ENCODE measurements at regions not wholly inside any gene's neighbourhood (a gene's known extent, or its start where the extent isn't known, plus 50 kb on each side); places are given as distances from the start of the nearest gene placed in this dataset.

DNA sequence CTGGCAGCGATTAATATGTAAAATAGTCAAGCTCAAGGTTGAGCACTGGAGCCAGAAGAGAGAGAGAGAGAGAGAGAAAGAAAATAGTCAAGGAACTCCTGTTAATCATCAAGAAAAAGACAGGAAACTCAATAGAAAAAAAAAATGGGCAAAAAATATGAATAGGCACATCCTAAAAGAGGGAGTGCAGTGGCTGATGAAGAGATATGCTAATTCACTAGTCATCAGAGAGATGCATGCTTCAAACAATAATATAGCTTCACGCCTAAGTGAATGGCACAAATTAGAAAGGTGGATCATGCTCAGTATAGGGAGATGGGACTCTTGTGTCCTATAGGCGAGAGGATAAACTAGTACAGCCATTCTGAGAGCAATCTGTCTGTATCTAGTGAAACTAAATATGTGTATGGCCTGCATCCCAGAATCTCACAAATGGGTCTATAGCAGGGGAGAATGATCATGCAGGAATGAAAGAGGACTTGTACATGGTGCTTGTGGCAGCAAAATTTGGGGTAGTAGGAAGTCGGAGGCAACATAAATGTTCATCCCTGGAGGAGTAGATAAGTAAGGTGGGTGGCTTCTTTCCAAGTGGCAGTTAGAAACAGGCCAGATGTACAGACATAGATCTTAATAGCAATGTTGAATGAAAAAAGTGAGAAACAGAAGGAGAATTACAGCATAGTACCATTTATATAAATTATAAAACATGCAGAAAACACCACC, 176.8 kb downstream of the VEGFA start:
- no peak for DNase-seq

DNA sequence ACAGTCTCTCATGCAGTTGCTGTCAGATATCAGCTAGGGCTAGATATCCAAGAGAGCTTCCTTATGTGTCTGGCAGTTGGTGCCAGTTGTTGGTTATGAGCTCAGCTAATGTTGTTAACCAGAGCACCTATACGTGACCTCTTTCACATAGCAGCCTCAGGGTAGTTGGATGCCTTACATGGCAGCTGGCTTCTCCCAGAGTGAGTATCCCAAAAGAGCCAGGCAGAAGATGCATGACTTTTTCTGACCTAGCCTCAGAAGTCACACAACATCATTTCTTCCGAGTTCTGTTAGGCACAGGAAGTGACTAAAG, 175.7 kb downstream of the VEGFA start:
- DNase-seq: no peak

DNA sequence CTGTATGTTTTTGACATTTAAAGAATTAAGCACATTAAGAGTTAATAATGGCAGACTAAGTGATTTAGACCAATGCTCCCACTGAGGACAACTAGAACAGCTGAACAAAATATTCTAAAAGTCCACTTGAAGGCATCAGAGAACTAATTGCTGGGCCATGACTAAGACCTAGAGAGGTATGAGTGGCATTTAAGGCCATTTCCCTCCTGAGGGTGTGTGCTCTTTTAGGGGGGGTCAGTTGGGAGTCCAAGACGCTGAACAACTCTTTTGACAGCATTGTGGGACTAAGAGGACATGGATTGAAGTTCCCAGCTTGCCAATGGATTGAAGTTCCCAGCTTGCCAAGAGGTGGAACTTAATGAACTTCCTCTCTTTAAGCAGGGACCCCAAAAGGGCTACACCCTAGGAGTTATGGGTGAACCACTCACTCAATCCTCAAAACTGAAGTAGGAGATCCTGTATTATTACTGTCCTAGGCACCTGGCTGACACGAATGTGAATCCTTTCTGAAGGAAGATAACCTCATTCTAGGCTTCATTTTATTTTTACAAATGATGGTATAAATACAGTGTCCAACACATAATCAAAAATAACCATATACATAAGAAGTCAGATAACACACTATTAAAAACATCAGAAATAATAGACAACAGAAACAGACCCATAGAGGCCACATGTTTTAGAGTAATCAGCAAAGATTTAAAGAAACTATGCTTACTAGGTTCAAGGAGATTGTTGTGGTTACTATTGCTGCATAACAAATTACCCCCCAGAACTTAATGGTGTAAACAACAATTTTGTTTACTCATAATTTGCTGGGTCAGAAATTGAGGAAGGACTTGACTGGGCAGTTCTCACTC, 175.1 kb downstream of the VEGFA start:
- peak; percentile 16 for DNase-seq

GRCh38 chr6:43943781-43944250, 173.8 kb downstream of the VEGFA start:
- no peak for DNase-seq

DNA sequence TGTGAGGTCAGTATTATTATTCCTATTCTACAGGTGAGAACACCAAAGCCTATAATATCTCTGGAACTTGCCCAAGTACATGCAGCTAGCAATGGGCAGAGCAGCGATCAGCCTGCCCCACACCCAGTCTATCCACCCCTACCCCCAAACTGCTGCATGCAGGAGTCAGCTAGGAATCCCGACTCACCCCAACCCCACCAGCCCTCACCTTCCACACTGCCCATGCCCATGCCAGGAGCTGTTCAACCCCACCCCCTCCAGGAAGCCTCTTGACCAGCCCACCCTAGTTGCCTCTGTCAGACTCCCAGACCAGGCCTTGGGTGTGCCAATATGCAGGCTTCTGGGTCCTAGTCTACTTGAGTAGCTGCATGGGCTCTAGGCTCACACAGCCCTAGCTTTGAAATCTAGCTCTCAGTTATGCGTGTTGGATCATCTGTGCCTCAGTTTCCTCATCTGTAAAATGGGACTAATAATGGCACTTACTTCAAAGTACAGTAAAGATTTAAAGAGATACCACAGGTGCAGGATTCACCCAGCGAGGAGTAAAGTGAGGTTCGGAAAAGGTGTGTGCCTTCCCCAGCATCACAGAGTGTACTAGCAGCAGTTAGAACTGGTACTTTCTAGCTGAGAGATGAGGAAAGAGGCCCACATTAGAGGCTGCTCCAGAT, 173.2 kb downstream of the VEGFA start:
- DNase-seq: no peak

- no peak for DNase-seq
Measured at GRCh38 chr6:43942616-43943015, 172.6 kb downstream of the VEGFA start.

DNA sequence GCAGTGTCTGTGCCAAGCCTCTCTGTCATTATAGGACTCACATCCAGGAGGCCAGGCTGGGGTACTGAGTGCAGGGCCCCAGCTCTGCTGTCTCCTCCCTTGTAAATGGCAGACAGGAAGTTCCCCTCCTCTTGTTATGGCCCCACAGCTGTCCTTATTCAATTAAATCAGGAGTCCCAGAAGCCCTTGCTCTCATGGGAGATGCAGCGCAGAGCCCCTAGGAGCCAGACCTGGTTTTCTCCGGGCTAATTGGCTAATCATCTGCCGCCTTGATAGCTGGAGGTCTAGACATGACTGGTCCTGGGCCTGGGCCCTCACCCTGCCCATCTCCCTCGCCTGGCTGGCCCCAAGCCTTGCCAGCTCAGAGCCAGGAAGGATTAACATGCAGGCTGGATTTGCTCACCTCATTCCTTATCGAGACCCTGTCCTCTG, 172.0 kb downstream of the VEGFA start:
- DNase-seq: no peak

GRCh38 chr6:43941174-43941573, 171.2 kb downstream of the VEGFA start:
- DNase-seq: no peak

DNA sequence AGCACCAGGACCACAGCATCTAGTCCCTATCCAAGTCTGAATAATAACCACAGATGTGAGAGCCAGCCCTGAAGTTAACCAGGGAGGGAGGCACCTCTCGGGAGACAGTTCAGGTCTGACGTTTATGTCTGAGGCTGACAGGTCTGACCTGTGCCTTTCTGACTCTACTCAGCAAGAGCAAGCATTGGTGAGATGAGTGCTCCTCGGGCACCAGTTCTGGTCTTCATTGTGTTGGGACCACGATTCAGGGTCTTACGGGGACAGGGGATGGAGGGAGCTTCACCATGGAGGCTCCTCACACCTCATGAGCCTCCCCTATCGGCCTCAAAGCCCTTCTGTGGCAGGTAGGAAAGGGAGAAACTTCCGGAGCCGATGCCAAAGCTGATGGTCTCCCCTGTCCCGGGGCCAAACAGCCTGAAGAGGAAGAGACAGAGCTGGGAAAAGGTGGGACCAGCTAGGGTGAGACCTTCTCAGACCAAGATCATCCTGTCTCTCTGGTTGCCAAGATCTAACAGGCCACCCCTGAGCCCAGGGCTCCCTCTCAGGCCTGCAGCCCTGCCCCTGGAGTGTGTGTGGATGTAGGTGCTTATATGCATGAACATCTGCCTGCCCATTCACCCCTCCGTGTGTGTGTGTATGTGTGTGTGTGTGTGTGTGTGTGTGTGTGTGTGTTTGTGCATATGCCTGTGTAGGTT, 170.5 kb downstream of the VEGFA start:
- DNase-seq: no peak

DNA sequence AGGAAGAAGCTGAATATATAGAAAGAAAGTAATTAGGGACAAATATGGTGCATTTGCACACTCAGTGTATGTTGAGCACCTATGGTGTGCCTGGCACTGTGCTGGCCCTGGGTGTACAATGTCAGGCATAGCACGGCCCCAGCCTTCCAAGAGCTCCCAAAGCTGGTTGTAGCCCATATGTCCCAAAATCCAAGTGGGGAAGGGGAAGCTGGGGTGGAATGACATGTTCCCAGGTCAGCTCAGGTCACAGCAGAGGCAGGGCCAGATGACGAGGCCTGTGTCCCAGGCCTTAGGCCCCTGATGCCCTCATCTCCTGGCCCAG, 170.0 kb downstream of the VEGFA start:
- DNase-seq: no peak

DNA sequence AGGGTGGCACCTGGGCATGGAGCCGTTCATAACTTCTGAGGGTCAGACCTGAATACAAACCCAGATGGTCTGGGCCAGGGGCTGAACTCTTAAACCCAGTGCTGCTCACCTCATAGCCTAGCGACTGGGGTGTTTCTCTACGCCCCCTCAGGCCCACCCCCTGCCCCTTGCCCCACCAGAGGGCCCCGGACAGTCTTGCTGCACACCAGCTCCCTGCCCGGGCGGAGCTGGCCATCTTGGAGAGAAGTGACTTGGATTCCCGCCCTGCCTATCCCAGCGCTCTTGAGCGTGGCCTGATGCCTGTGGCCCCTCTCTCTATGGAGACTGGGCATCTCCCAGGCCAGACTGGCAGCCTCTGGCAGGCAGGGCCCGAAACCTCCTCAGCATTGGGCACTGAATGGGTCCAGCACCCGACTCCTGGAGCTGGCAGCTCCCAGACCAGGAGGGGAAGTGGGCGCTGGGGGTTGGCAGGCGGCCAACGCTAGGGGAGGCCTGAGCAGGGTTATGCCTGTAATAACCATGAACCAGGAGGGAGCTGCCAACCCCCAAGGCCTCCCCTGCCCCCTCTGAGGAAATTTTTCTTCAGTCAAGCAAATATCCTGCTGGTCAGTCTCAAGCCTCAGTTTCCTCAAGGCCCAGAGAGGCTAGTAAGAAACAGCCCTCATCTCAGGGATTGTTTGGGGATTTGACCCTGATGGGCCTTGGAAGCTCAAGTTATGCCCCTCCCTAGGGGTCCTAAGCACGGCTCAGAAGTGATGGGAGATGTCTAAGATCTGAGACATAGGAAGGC, 169.5 kb downstream of the VEGFA start:
- DNase-seq: no peak

GRCh38 chr6:43938178-43939105, 168.4 kb downstream of the VEGFA start:
- no peak for DNase-seq

DNA sequence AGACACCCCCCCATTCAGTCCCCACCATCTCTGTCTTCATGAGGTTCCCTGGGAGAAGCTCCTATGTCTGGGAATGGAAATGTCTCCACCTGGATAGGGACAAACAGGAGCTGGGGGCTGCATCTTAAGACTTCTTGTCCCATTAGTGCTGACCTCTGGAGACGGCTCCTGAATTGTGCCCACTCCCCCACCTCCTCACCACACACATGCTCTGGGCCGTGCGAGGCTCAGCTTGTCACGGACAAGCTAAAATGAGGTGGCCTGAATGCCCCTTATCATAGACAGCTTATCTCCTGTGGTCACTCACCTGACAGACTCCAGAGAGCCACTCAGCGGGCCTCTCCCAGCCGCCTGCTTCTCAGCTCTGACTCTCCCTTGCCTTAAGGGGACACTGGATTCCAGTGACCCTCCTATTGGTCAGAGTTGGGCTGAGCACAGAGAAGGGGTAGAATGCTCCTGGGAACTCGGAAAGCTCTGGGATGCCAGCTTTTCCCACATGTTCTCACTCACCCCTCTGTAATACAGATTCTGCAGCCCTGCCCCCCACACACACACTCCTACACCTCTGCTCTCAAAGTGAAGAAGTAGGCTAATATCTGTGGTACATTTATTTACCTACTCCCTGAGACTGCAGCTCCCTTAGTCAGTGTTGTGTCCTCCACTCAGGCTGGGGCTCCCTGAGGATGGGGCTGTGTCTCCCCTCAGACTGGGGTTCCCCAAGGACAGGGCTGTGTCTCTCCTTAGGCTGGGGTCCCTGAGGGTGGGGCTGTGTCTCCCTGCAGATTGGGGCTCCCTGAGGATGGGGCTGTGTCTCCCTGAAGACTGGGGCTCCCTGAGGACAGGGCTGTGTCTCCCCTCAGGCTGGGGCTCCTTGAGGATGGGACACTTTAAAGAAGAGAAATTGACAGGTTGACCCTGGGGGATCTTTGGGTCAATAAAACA, 167.5 kb downstream of the VEGFA start:
- DNase-seq: no peak

- no peak for DNase-seq
Measured at GRCh38 chr6:43936476-43936875, 166.5 kb downstream of the VEGFA start.

- no peak for DNase-seq
Measured at GRCh38 chr6:43935921-43936439, 166.0 kb downstream of the VEGFA start.

GRCh38 chr6:43934803-43935602, 165.0 kb downstream of the VEGFA start:
- no peak for DNase-seq

DNA sequence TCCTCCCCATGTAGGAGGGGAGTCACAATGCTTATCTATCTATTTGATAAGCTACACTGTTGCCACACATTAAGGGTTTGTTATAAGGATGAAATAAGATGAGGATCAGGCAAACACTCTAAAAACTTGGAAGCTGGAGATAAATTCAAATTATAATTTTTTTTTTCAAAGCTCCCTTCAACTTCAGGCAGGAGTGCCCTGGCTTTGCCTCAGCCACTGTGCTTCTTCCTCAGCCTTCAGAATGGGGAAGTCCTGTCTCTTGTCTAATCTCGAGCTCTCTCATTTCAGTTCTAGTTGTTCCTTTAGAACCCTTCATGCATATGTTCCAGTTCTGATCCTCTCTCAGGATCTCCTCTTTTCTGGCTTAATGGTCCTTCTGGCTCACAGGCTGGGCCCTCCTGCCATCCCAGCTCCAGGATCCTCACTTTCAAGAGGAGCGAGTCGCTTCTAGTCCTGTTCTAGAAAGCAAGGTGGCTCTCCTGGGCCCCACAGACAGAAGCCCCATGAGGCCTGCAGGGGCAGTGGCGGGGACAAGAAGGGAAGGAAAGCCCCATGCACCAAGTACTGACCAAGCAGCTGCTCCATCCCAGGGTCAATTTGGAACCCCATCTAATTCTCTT, 164.3 kb downstream of the VEGFA start:
- DNase-seq: no peak

DNA sequence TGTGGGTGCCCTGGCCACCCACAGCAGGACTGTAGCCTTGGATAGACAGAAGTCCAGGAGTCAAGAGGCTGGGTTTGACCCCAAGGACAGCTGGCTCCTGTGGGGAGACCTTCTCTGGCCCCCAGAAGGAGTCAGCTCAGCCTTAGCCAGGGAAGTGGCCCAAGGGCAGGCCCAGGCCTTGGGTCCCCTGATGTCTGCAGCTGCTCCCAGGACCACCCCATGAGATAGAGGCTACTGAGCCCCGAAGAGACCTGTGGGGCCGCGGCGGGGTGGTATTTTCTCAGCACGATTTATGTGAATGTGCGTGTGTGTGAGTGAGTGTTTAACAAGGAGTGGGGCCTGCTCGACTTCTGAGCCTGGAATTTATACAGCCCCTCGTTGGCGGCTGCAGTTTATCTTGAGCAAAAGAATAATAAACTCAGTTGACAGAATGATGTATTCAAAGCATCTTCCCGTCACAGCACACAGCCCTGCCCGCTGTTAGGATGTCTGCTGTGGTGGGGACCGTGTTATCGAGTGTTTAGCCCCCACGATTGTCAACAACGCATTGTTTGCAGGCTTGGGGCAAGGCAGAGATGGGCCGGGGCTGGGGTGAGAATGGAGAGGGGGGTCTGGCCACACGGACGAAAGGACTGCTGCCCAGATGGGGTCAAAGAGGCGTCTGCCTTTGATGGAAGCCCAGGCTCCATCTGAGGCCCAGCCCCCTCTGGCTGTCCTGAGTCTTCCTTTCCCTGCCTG, 163.3 kb downstream of the VEGFA start:
- DNase-seq: no peak
